ENCODE measurements at regions not wholly inside any gene's neighbourhood (a gene's known extent, or its start where the extent isn't known, plus 50 kb on each side); places are given as distances from the start of the nearest gene placed in this dataset.
A peak's percentile ranks its signal among the peaks of the same experiment; 100 is the strongest.
"Not testable (repeated sequence)": the region's sequence is repeated elsewhere in the genome, so short reads cannot be mapped to it uniquely, and the experiment has no call there.

GRCh38 chr1:181981821-181982220, 79.7 kb downstream of the ZNF648 start:
- no peak for DNase-seq
- no peak for TF ChIP-seq GATA1 (IDR thresholded peaks at IDR 0.05; ENCODE audit: low read depth, low read length)
- TF ChIP-seq POLR2A (IDR thresholded peaks at IDR 0.05; ENCODE audit: low read length): no peak

GRCh38 chr1:181972256-181972655, 89.3 kb downstream of the ZNF648 start:
- no peak for DNase-seq
- TF ChIP-seq POLR2A (IDR thresholded peaks at IDR 0.05; ENCODE audit: low read length) (no peak), GATA1 (IDR thresholded peaks at IDR 0.05; ENCODE audit: low read depth, low read length) (no peak)

DNA sequence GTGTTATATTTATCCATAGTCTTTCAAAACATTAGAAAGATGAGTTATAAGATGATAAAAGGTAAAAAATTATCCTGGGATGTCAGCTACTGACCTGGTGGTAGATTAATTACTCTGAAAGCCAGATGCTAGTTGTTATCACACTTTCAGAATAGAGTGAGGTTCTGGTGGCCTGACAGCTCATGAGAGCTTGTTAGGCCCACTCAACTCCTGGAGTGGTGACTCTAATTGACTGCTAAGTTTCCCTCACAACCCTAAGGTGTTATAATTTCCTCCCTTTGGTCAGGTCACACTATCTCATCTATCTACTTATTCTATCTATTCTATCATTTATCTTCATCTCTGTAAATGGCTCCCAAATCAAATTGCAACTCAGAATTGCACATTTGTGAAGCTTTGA, 90.1 kb downstream of the ZNF648 start:
- no peak for TF ChIP-seq POLR2A (IDR thresholded peaks at IDR 0.05; ENCODE audit: low read length)
- no peak for TF ChIP-seq GATA1 (IDR thresholded peaks at IDR 0.05; ENCODE audit: low read depth, low read length)
- DNase-seq: no peak

DNA sequence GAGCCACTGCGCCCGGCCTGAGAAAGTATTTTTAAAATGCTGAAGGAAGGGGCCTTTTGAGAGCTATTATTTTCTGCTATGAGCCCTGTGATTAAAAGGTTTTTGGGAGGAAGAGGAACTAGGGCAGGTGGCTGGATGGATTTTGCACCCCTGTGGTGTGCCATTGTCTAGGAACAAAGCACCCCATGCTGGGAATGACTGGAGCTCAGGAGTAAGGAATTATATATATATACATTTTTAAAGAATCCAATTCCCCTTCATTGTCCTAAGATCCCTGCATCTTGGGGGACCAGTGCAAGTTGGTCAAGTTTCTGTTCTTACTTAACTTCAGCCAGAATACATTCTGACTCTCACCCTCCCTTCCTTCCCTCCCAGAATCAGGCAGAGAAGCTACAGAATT, 91.6 kb downstream of the ZNF648 start:
- TF ChIP-seq POLR2A (IDR thresholded peaks at IDR 0.05; ENCODE audit: low read length): no peak
- no peak for TF ChIP-seq GATA1 (IDR thresholded peaks at IDR 0.05; ENCODE audit: low read depth, low read length)
- no peak for DNase-seq

GRCh38 chr1:181954696-181955095, 106.8 kb downstream of the ZNF648 start:
- not testable (repeated sequence) for DNase-seq

- not testable (repeated sequence) for DNase-seq
Observed at GRCh38 chr1:181954178-181954577, 107.3 kb downstream of the ZNF648 start.

GRCh38 chr1:181953596-181953995, 107.9 kb downstream of the ZNF648 start:
- TF ChIP-seq GATA1 (IDR thresholded peaks at IDR 0.05; ENCODE audit: low read depth, low read length): no peak
- no peak for TF ChIP-seq POLR2A (IDR thresholded peaks at IDR 0.05; ENCODE audit: low read length)
- DNase-seq: no peak

DNA sequence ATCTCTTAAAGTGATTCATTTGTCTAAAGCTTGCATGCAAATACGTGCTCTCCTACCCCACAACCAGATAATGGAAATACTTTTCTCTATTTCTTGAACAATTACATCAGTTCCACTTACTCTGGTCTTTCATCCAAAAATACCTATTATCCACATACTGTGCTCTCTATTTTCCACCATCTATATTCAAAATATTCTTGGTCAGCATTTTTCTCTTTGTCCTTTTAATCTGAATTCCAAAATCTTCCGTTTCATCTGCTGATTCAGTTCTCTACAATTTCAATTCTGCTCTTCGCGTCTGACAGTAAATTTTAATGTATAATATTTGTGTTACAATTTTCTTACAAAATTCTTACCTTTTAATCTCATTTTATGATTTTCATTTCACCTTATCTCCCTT, 110.3 kb downstream of the ZNF648 start:
- DNase-seq: no peak
- no peak for TF ChIP-seq POLR2A (IDR thresholded peaks at IDR 0.05; ENCODE audit: low read length)
- TF ChIP-seq GATA1 (IDR thresholded peaks at IDR 0.05; ENCODE audit: low read depth, low read length): no peak

- DNase-seq: no peak
Observed at GRCh38 chr1:181949500-181949899, 112.0 kb downstream of the ZNF648 start.

DNA sequence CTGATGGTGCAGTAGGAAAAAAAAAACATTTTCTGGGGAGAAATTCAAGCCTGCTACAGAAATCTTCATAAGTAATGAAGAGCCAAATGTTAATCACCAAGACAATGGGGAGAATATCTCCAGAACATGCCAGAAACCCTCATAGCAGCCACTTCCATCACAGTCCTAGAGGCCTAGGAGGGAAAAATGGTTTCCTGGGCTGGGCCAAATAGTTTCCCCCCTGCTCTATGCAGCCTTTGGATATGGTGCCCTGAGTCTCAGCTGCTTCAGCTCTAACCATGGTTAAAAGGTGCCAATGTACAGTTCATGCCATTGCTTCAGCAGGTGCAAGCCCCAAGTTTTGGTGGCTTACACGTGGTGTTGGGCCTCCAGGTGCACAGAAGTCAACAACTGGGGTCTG, 113.1 kb downstream of the ZNF648 start:
- DNase-seq: no peak
- TF ChIP-seq POLR2A (IDR thresholded peaks at IDR 0.05; ENCODE audit: low read length) (no peak), GATA1 (IDR thresholded peaks at IDR 0.05; ENCODE audit: low read depth, low read length) (no peak)

More at GRCh38 chr1:181949500-181949899, 112.0 kb downstream of the ZNF648 start:
- no peak for TF ChIP-seq GATA1 (IDR thresholded peaks at IDR 0.05; ENCODE audit: low read depth, low read length)
- TF ChIP-seq POLR2A (IDR thresholded peaks at IDR 0.05; ENCODE audit: low read length): no peak

DNA sequence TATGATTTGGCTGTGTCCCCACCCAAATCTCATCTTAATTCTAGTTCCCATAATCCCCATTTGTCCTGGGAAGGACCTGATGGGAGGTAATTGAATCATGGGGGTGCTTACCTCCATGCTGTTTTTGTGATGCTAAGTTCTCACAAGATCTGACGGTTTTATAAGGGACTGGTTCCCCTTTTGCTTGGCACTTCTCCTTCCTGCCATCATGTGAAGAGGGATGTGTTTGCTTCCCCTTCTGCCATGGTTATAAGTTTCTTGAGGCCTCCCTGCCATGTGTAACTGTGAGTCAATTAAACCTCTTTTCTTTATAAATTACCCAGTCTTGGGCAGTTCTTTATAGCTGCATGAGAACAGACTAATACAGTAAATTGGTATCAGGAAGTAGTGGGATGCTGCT, 114.1 kb downstream of the ZNF648 start:
- TF ChIP-seq GATA1 (IDR thresholded peaks at IDR 0.05; ENCODE audit: low read depth, low read length) (no peak), POLR2A (IDR thresholded peaks at IDR 0.05; ENCODE audit: low read length) (no peak)
- no peak for DNase-seq

DNA sequence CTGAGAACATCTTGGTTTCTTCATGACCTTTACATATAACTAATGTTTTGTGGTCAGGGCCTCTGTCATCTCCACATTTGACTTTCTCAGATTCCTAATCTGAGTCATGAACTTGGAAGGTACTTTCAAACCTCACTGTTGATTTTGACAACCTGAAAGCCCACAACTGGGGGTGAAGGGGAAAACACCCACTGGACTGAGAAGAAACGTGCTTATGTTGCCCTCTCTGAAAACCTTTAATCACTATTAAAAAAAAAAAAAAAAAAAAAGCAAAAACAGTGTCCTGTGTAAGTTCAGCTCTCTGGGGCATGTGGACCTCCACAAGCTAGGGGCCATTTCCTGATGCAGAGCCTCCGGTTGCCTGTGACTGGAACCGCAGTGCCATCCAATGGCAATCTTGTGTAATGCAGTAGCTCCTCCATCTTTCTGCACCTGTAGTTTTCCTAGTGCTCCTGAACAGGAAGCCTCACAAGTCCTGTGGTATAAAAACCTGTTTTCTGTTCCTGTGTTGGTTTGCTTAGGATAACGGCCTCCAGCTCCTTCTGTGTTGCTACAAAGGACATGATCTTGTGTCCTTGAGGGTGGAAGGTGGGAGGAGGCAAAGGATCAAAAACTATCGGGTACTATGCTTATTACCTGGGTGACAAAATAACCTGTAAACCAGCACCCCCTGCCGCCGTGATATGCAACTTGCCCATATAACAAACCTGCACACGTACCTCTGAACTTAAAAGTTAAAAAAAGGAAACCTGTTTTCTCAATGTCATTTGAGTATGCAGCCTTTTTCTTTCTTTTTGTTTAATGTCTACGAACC, 124.5 kb downstream of the ZNF648 start:
- TF ChIP-seq POLR2A (IDR thresholded peaks at IDR 0.05; ENCODE audit: low read length) (no peak), GATA1 (IDR thresholded peaks at IDR 0.05; ENCODE audit: low read depth, low read length) (no peak)
- peak; percentile 39 to 62 for DNase-seq

- TF ChIP-seq GATA1 (IDR thresholded peaks at IDR 0.05; ENCODE audit: low read depth, low read length) (no peak), POLR2A (IDR thresholded peaks at IDR 0.05; ENCODE audit: low read length) (no peak)
- DNase-seq: no peak
Observed at GRCh38 chr1:181936269-181936668, 125.2 kb downstream of the ZNF648 start.

GRCh38 chr1:181931873-181932272, 129.6 kb downstream of the ZNF648 start:
- no peak for DNase-seq
- TF ChIP-seq POLR2A (IDR thresholded peaks at IDR 0.05; ENCODE audit: low read length): no peak
- no peak for TF ChIP-seq GATA1 (IDR thresholded peaks at IDR 0.05; ENCODE audit: low read depth, low read length)

GRCh38 chr1:181930187-181930586, 131.3 kb downstream of the ZNF648 start:
- TF ChIP-seq GATA1 (IDR thresholded peaks at IDR 0.05; ENCODE audit: low read depth, low read length): no peak
- no peak for TF ChIP-seq POLR2A (IDR thresholded peaks at IDR 0.05; ENCODE audit: low read length)
- DNase-seq: no peak

DNA sequence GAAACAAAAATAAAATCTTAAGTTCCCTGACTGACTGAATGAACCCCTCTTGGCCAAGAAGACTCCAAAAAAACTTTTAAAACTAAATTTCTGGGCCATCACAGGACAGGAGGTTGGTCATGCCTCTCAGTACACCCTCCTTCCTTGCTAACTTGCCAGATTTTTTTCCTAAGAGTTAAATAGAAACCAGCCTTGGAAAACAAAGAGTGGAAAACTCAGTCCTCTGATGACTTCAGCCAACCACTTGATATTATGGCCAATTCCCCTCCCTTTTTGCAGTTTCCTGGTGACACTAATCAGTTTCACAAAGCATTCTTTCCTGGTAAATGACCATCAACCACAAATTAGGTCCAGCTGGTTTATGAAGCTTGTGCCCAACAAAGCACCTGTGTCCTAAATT, 134.8 kb downstream of the ZNF648 start:
- TF ChIP-seq GATA1 (IDR thresholded peaks at IDR 0.05; ENCODE audit: low read depth, low read length) (no peak), POLR2A (IDR thresholded peaks at IDR 0.05; ENCODE audit: low read length) (no peak)

DNA sequence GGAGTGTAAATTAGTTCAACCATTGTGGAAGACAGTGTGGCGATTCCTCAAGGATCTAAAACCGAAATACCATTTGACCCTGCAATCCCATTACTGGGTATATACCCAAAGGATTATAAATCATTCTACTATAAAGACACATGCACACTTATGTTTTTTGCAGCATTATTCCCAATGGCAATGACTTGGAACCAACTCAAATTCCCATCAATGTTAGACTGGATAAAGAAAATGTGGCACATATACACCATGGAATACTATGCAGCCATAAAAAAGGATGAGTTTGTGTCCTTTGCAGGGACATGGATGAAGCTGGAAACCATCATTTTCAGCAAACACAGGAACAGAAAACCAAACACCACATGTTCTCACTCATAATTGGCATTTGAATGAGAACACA, 137.5 kb downstream of the ZNF648 start:
- DNase-seq: not testable (repeated sequence)

More for the DNA sequence above, 134.8 kb downstream of the ZNF648 start:
- no peak for DNase-seq

All from erythroblast (primary cell).